HFFc6 (cell line): ENCODE measurements at regions not wholly inside any gene's neighbourhood (a gene's known extent, or its start where the extent isn't known, plus 50 kb on each side); places are given as distances from the start of the nearest gene placed in this dataset.

Experiments used
- DNase-seq: peaks from one replicate; pipeline ENCODE4 v3.0.0-alpha.2; 2018
- H3K27ac Mint-ChIP-seq: 2 replicates; pipeline ENCODE4 v1.8.0; 2020; ENCODE audit warnings: mild to moderate bottlenecking, mixed read lengths
- H3K27me3 Mint-ChIP-seq: 2 replicates; pipeline ENCODE4 v1.8.0; 2021; ENCODE audit warnings: mild to moderate bottlenecking, moderate library complexity, mixed read lengths; ENCODE audit not compliant: insufficient read depth
- H3K36me3 Mint-ChIP-seq: 2 replicates; pipeline ENCODE4 v1.8.0; 2021; ENCODE audit warnings: low read depth, mixed read lengths
- H3K4me1 Mint-ChIP-seq: 2 replicates; pipeline ENCODE4 v1.8.0; 2020; ENCODE audit warnings: low read depth, mixed read lengths
- H3K4me3 Mint-ChIP-seq: 2 replicates; pipeline ENCODE4 v1.8.0; 2020; ENCODE audit warnings: mild to moderate bottlenecking, moderate library complexity, mixed read lengths
- H3K9me3 Mint-ChIP-seq: 2 replicates; pipeline ENCODE4 v1.8.0; 2020; ENCODE audit warnings: mild to moderate bottlenecking, mixed read lengths
- TF ChIP-seq, protein P1 (sequence below): fragments of 200-600 bp; sonication (generic); IDR thresholded peaks from 2 replicates; pipeline ENCODE4 v1.5.0; 2021; ENCODE audit warnings: antibody characterized with exemption, mild to moderate bottlenecking

DNA sequence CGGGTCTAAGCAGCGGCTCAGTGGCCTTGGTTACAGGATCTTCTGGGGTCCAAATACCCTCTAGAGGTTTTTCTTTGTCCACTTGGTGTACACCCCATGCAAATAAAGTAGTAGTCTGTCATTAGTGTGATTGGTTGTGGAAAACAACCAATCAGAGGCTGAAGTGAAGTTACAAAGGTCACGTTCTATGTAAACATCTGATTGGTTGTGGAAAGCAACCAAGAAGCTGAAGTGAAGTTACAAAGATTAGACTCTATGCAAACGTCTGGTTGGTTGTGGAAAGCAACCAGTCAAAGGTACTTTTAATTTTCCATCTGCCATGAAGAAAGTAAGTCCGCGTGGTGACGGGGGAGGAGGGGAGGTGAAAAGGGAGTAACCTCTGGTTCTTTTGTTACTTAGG, 790.9 kb downstream of the UQCRFS1 start:
- no peaks in the 10 kb centered on the region for H3K4me1 Mint-ChIP-seq
- no peaks in the 10 kb centered on the region; the same call in 1 of the 2 replicates for H3K36me3 Mint-ChIP-seq
- TF ChIP-seq, protein P1, sequence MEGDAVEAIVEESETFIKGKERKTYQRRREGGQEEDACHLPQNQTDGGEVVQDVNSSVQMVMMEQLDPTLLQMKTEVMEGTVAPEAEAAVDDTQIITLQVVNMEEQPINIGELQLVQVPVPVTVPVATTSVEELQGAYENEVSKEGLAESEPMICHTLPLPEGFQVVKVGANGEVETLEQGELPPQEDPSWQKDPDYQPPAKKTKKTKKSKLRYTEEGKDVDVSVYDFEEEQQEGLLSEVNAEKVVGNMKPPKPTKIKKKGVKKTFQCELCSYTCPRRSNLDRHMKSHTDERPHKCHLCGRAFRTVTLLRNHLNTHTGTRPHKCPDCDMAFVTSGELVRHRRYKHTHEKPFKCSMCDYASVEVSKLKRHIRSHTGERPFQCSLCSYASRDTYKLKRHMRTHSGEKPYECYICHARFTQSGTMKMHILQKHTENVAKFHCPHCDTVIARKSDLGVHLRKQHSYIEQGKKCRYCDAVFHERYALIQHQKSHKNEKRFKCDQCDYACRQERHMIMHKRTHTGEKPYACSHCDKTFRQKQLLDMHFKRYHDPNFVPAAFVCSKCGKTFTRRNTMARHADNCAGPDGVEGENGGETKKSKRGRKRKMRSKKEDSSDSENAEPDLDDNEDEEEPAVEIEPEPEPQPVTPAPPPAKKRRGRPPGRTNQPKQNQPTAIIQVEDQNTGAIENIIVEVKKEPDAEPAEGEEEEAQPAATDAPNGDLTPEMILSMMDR: no peak
- peaks cover 47% of the 10 kb centered on the region for H3K9me3 Mint-ChIP-seq
- H3K27me3 Mint-ChIP-seq: no peaks in the 10 kb centered on the region
- no peak overlapping the region for H3K4me3 Mint-ChIP-seq
- no peak for DNase-seq
- no peak overlapping the region for H3K27ac Mint-ChIP-seq

DNA sequence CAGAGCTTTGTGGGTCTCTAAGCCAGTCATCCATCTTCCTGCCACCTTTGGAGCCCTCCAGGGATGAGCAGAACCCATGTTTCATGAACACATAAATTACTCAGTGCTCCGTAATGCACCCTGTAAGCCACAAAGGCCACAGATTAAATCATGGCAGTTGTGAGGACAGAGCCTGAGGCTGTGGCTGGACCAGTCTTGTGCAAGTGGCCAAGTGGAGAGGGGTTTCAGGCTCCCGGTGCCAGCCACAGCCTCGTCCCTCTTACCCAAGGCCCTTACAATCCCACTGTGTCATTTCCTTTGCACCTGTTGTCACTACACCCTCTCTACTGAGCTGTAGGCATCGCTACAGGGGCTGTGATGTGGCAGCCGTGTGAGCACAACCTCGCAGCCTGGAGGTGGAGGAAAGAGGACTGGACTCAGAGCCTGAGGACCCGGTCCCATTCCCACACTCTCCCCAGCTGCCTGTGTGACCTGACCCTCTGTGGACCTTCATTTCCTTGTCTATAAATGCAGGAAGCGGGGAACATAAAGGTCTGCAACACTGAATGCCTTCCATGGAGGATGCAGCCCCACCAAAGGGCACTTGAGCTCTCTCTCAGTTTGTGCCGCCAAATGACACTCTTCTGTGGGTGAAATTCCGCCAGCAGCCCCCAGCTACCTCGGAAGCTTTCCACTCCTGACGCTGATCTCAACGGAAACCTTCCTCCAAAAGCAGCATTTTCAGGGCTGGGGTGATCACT, 792.0 kb downstream of the UQCRFS1 start:
- Mint-ChIP-seq H3K4me1 (no peaks in the 10 kb centered on the region), H3K36me3 (no peaks in the 10 kb centered on the region; the same call in 1 of the 2 replicates), H3K27me3 (no peaks in the 10 kb centered on the region), H3K27ac (no peak overlapping the region), H3K9me3 (peaks cover 44% of the 10 kb centered on the region), H3K4me3 (no peak overlapping the region)
- TF ChIP-seq, protein P1: no peak
- no peak for DNase-seq

DNA sequence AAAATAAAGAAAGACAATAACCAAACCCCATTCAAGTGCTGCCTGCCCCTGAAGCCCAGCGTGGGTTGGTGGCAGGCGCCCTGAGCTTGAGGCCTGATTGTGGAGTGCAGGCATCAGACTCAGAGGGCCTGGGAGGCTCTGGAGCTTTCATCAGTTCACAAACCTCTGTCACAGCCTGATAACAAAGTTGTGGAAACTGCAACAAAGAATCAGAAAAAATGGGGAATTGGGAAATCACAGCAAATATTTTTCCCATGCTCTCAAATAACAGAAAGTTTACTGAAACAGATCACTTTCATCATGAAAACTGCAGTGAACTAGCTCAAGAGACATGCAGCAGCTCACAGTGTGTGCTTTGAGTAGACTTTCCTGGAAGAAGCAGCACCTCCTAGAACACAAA, 793.6 kb downstream of the UQCRFS1 start:
- Mint-ChIP-seq H3K27ac (no peak overlapping the region), H3K4me3 (no peak overlapping the region), H3K4me1 (no peaks in the 10 kb centered on the region), H3K9me3 (peaks cover 44% of the 10 kb centered on the region), H3K27me3 (no peaks in the 10 kb centered on the region), H3K36me3 (no peaks in the 10 kb centered on the region; the same call in 1 of the 2 replicates)
- TF ChIP-seq, protein P1: no peak
- no peak for DNase-seq

DNA sequence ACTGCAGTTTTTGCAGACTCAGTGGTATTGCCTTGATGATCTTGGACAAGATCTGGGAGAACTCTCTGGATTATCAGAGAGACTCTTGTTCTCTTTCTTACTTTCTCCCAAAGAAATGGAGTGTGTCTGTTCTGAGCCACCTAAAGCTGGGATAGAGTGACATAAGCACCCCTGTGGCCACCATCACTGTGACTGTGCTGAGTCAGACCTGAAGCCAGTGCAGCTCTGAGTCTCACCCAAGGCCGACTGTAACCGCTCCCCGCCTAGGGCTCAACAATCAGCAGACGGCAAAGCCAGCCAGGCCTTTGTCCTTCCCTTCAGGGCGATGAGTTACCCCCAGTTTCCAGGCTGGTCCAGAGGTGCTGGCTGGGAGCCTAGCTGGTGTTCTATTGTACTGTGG, 795.6 kb downstream of the UQCRFS1 start:
- H3K36me3 Mint-ChIP-seq: no peaks in the 10 kb centered on the region; the same call in 1 of the 2 replicates
- no peak overlapping the region for H3K4me3 Mint-ChIP-seq
- no peak for DNase-seq

DNA sequence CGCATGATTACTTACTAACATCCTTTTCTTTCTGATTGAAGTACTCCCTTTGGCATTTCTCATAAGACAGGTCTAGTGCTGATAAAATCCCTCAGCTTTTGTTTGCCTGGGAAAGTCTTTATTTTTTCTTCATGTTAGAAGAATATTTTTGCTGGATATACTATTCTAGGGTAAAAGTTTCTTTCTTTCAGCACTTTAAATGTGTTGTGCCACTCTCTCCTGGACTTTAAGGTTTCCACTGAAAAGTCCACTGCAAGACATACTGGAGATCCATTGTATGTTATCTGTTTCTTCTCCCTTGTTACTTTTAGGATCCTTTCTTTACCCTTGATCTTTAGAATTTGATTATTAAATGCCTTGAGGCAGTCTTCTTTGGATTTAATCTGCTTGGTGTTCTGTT, 796.7 kb downstream of the UQCRFS1 start:
- TF ChIP-seq, protein P1: no peak
- no peaks in the 10 kb centered on the region for H3K36me3 Mint-ChIP-seq
- no peaks in the 10 kb centered on the region for H3K4me1 Mint-ChIP-seq
- no peaks in the 10 kb centered on the region for H3K27me3 Mint-ChIP-seq
- H3K9me3 Mint-ChIP-seq: peaks cover 38% of the 10 kb centered on the region
- H3K27ac Mint-ChIP-seq: no peak overlapping the region
- no peak overlapping the region for H3K4me3 Mint-ChIP-seq
- no peak for DNase-seq

More for the DNA sequence above, 795.6 kb downstream of the UQCRFS1 start:
- no peaks in the 10 kb centered on the region for H3K4me1 Mint-ChIP-seq
- TF ChIP-seq, protein P1: no peak
- peaks cover 38% of the 10 kb centered on the region for H3K9me3 Mint-ChIP-seq
- no peaks in the 10 kb centered on the region for H3K27me3 Mint-ChIP-seq
- no peak overlapping the region for H3K27ac Mint-ChIP-seq
